ENCODE measurements at regions not wholly inside any gene's neighbourhood (a gene's known extent, or its start where the extent isn't known, plus 50 kb on each side); places are given as distances from the start of the nearest gene placed in this dataset.

- Histone ChIP-seq H3K9me2 (ENCODE audit: insufficient read depth, low read length) (no peaks in the 10 kb centered on the region), H3K4me3 (ENCODE audit: low read length) (no peak overlapping the region), H3F3A (ENCODE audit: insufficient read depth, low read length, poor library complexity, severe bottlenecking) (no peaks in the 10 kb centered on the region), H3K79me2 (replicated peaks; ENCODE audit: insufficient read depth, low read length) (no peaks in the 10 kb centered on the region), H3K27ac (ENCODE audit: low read length) (no peak overlapping the region), H3K36me3 (ENCODE audit: insufficient read depth, low read length) (no peaks in the 10 kb centered on the region), H3K4me2 (ENCODE audit: low read length) (no peak overlapping the region), H2AFZ (ENCODE audit: low read depth, low read length) (no peak overlapping the region), H4K20me1 (ENCODE audit: insufficient read depth) (no peaks in the 10 kb centered on the region), H3K9ac (ENCODE audit: low read length) (no peak overlapping the region), H3K27me3 (ENCODE audit: insufficient read depth, low read depth, low read length) (no peaks in the 10 kb centered on the region), H3K9me3 (ENCODE audit: low read length) (no peaks in the 10 kb centered on the region)
- TF ChIP-seq MXI1 (conservative IDR thresholded peaks at IDR 0.05; ENCODE audit: poor library complexity, severe bottlenecking) (no peak), REST (IDR thresholded peaks at IDR 0.05; ENCODE audit: borderline replicate concordance) (no peak), CTCF (IDR thresholded peaks at IDR 0.05; ENCODE audit: poor library complexity, severe bottlenecking) (no peak), RAD21 (conservative IDR thresholded peaks at IDR 0.05) (no peak), POLR2AphosphoS5 (IDR thresholded peaks at IDR 0.05) (no peak), EZH2 (IDR thresholded peaks at IDR 0.05; ENCODE audit: borderline replicate concordance, insufficient read depth, low read length, poor library complexity, severe bottlenecking) (no peak), SMC3 (conservative IDR thresholded peaks at IDR 0.05; ENCODE audit: poor library complexity) (no peak), EP300 (conservative IDR thresholded peaks at IDR 0.05; ENCODE audit: poor library complexity, severe bottlenecking) (no peak), TAF1 (IDR thresholded peaks at IDR 0.05; ENCODE audit: low read depth) (no peak)
These were observed 645.5 kb downstream of the C12orf50 start for GRCh38 chr12:87383680-87384079.

- no peaks in the 10 kb centered on the region for H3K79me2 ChIP-seq (replicated peaks; ENCODE audit: insufficient read depth, low read length)
- TF ChIP-seq RAD21 (conservative IDR thresholded peaks at IDR 0.05): no peak
- TF ChIP-seq CTCF (IDR thresholded peaks at IDR 0.05; ENCODE audit: poor library complexity, severe bottlenecking): no peak
- no peak for TF ChIP-seq MXI1 (conservative IDR thresholded peaks at IDR 0.05; ENCODE audit: poor library complexity, severe bottlenecking)
- no peak for TF ChIP-seq EZH2 (IDR thresholded peaks at IDR 0.05; ENCODE audit: borderline replicate concordance, insufficient read depth, low read length, poor library complexity, severe bottlenecking)
- no peak for TF ChIP-seq REST (IDR thresholded peaks at IDR 0.05; ENCODE audit: borderline replicate concordance)
- no peak for TF ChIP-seq POLR2AphosphoS5 (IDR thresholded peaks at IDR 0.05)
- no peak for TF ChIP-seq TAF1 (IDR thresholded peaks at IDR 0.05; ENCODE audit: low read depth)
- H3K27ac ChIP-seq (ENCODE audit: low read length): no peak overlapping the region
- no peak overlapping the region for H3K9ac ChIP-seq (ENCODE audit: low read length)
- no peaks in the 10 kb centered on the region for H3F3A ChIP-seq (ENCODE audit: insufficient read depth, low read length, poor library complexity, severe bottlenecking)
- H2AFZ ChIP-seq (ENCODE audit: low read depth, low read length): no peak overlapping the region
- H4K20me1 ChIP-seq (ENCODE audit: insufficient read depth): no peaks in the 10 kb centered on the region
- no peaks in the 10 kb centered on the region for H3K36me3 ChIP-seq (ENCODE audit: insufficient read depth, low read length)
- H3K4me2 ChIP-seq (ENCODE audit: low read length): no peak overlapping the region
- H3K9me3 ChIP-seq (ENCODE audit: low read length): no peaks in the 10 kb centered on the region
- no peaks in the 10 kb centered on the region for H3K27me3 ChIP-seq (ENCODE audit: insufficient read depth, low read depth, low read length)
- no peaks in the 10 kb centered on the region for H3K9me2 ChIP-seq (ENCODE audit: insufficient read depth, low read length)
- no peak overlapping the region for H3K4me3 ChIP-seq (ENCODE audit: low read length)
These were observed 646.1 kb downstream of the C12orf50 start for GRCh38 chr12:87382959-87383566.

All from neural cell (in vitro differentiated cells).